ENCODE measurements at regions not wholly inside any gene's neighbourhood (a gene's known extent, or its start where the extent isn't known, plus 50 kb on each side); places are given as distances from the start of the nearest gene placed in this dataset.

- no peak overlapping the region for H3K4me2 ChIP-seq (ENCODE audit: control insufficient read depth, extremely low read depth, insufficient read depth, low read depth, low read length)
- H3K36me3 ChIP-seq (ENCODE audit: control insufficient read depth in 2 of 2, extremely low read depth in 1 of 2, insufficient read depth in 2 of 2, low read length in 2 of 2), result no peaks in the 10 kb centered on the region
- H3K79me2 ChIP-seq (ENCODE audit: control insufficient read depth, insufficient read depth, low read length), result no peaks in the 10 kb centered on the region
- dilution Hi-C loops (cut with MboI; ENCODE audit: extremely low pct_ligation_motif_present, low sequenced_read_pairs), result no loop called here
- TF ChIP-seq CTCF (optimal IDR thresholded peaks at IDR 0.05 in 1 of 3, IDR thresholded peaks at IDR 0.05 in 1 of 3, conservative IDR thresholded peaks at IDR 0.05 in 1 of 3; ENCODE audit: extremely low read depth in 1 of 3, insufficient read depth in 2 of 3, low read length in 3 of 3) (no peak), EZH2 (IDR thresholded peaks at IDR 0.05; ENCODE audit: low read length) (no peak)
- no peak overlapping the region for H3K9ac ChIP-seq (ENCODE audit: control insufficient read depth, extremely low read depth, insufficient read depth, low read length)
- H3K4me3 ChIP-seq (ENCODE audit: control insufficient read depth in 2 of 3, extremely low read depth in 1 of 3, insufficient read depth in 2 of 3, low read depth in 1 of 3, low read length in 3 of 3), result no peak overlapping the region
- no peak overlapping the region for H3K27ac ChIP-seq (ENCODE audit: control insufficient read depth, insufficient read depth, low read length)
- H3K9me3 ChIP-seq (ENCODE audit: control insufficient read depth, low read depth, low read length), result no peaks in the 10 kb centered on the region
- no peaks in the 10 kb centered on the region for H3K4me1 ChIP-seq (ENCODE audit: control insufficient read depth, extremely low read depth, insufficient read depth, low read length)
- no peak for FAIRE-seq
- H3K9me1 ChIP-seq (ENCODE audit: control insufficient read depth, extremely low read depth, insufficient read depth, low read length), result no peaks in the 10 kb centered on the region
- H3K27me3 ChIP-seq (ENCODE audit: control insufficient read depth, extremely low read depth, insufficient read depth, low read length), result no peaks in the 10 kb centered on the region
- H4K20me1 ChIP-seq (ENCODE audit: control insufficient read depth, extremely low read depth, insufficient read depth, low read length), result no peaks in the 10 kb centered on the region
- no peak overlapping the region for H2AFZ ChIP-seq (ENCODE audit: control insufficient read depth, low read length)
- no peak for DNase-seq (ENCODE audit: low read depth, low spot score)
These were observed 365.2 kb downstream of the MFSD1 start for GRCh38 chr3:159166899-159167586.

GRCh38 chr3:159168788-159169187 is 366.9 kb downstream of the MFSD1 start:
- Histone ChIP-seq H4K20me1 (ENCODE audit: control insufficient read depth, extremely low read depth, insufficient read depth, low read length) (no peaks in the 10 kb centered on the region), H3K4me2 (ENCODE audit: control insufficient read depth, extremely low read depth, insufficient read depth, low read depth, low read length) (no peak overlapping the region), H3K9me1 (ENCODE audit: control insufficient read depth, extremely low read depth, insufficient read depth, low read length) (no peaks in the 10 kb centered on the region), H3K79me2 (ENCODE audit: control insufficient read depth, insufficient read depth, low read length) (no peaks in the 10 kb centered on the region), H3K4me1 (ENCODE audit: control insufficient read depth, extremely low read depth, insufficient read depth, low read length) (no peaks in the 10 kb centered on the region), H3K27me3 (ENCODE audit: control insufficient read depth, extremely low read depth, insufficient read depth, low read length) (no peaks in the 10 kb centered on the region), H3K4me3 (ENCODE audit: control insufficient read depth in 2 of 3, extremely low read depth in 1 of 3, insufficient read depth in 2 of 3, low read depth in 1 of 3, low read length in 3 of 3) (no peak overlapping the region), H2AFZ (ENCODE audit: control insufficient read depth, low read length) (no peak overlapping the region), H3K27ac (ENCODE audit: control insufficient read depth, insufficient read depth, low read length) (no peak overlapping the region), H3K9ac (ENCODE audit: control insufficient read depth, extremely low read depth, insufficient read depth, low read length) (no peak overlapping the region), H3K9me3 (ENCODE audit: control insufficient read depth, low read depth, low read length) (no peaks in the 10 kb centered on the region), H3K36me3 (ENCODE audit: control insufficient read depth in 2 of 2, extremely low read depth in 1 of 2, insufficient read depth in 2 of 2, low read length in 2 of 2) (no peaks in the 10 kb centered on the region)
- TF ChIP-seq EZH2 (IDR thresholded peaks at IDR 0.05; ENCODE audit: low read length), result no peak
- TF ChIP-seq CTCF (optimal IDR thresholded peaks at IDR 0.05 in 1 of 3, IDR thresholded peaks at IDR 0.05 in 1 of 3, conservative IDR thresholded peaks at IDR 0.05 in 1 of 3; ENCODE audit: extremely low read depth in 1 of 3, insufficient read depth in 2 of 3, low read length in 3 of 3), result no peak
- DNase-seq (ENCODE audit: low read depth, low spot score) (no peak), FAIRE-seq (no peak)
- dilution Hi-C loops (cut with MboI; ENCODE audit: extremely low pct_ligation_motif_present, low sequenced_read_pairs), result no loop called here
